Tibial artery (tissue), 4 donors: ENCODE measurements at regions not wholly inside any gene's neighbourhood (a gene's known extent, or its start where the extent isn't known, plus 50 kb on each side); places are given as distances from the start of the nearest gene placed in this dataset.

Source experiments
- DNase-seq, 2 donors: peaks; one replicate each; pipeline ENCODE4 v3.0.0-alpha.2; 2019
- H3K27ac ChIP-seq, 2 donors: fragments of 200-600 bp; sonication (generic) in 1 of 2; 1 replicate in 1 of 2; 2 replicates in 1 of 2; pipeline ENCODE4 v1.5.1; 2018 to 2019; ENCODE audit warnings: mild to moderate bottlenecking in 1 of 2
- H3K27me3 ChIP-seq, 2 donors: fragments of 200-600 bp; sonication (generic) in 1 of 2; one replicate each; pipeline versions ENCODE4 v1.5.1 to v1.6.0; 2016 to 2019
- H3K36me3 ChIP-seq, 3 donors: fragments of 200-600 bp; sonication (generic) in 2 of 3; one replicate each; pipeline ENCODE4 v1.5.1; 2016 to 2019; ENCODE audit warnings: mild to moderate bottlenecking in 2 of 3
- H3K4me1 ChIP-seq, 4 donors: fragments of 200-600 bp; sonication (generic) in 2 of 4; 1 replicate in 3 of 4; 2 replicates in 1 of 4; pipeline ENCODE4 v1.5.1; 2016 to 2019
- H3K4me3 ChIP-seq, 2 donors: fragments of 200-600 bp; sonication (generic) in 1 of 2; 1 replicate in 1 of 2; 2 replicates in 1 of 2; pipeline ENCODE4 v1.5.1; 2018 to 2019; ENCODE audit warnings: mild to moderate bottlenecking in 2 of 2
- H3K9me3 ChIP-seq, 3 donors: fragments of 200-600 bp; sonication (generic) in 1 of 3; one replicate each; pipeline ENCODE4 v1.5.1; 2016 to 2019
- intact Hi-C: fragments of 100-400 bp; cut with DNase I; formaldehyde crosslinking; loops from one replicate; pipeline ENCODE4 v1.15.0; 2023; ENCODE audit warnings: low total_unique reads
- TF ChIP-seq, protein P1 (sequence below), 2 experiments: fragments of 200-600 bp in 1 of 2; fragments of 450-650 bp in 1 of 2; IDR thresholded peaks; one replicate each; pipeline ENCODE4 v1.5.1; 2017 to 2019; ENCODE audit warnings: antibody characterized with exemption in 2 of 2, mild to moderate bottlenecking in 1 of 2, moderate library complexity in 1 of 2

DNA sequence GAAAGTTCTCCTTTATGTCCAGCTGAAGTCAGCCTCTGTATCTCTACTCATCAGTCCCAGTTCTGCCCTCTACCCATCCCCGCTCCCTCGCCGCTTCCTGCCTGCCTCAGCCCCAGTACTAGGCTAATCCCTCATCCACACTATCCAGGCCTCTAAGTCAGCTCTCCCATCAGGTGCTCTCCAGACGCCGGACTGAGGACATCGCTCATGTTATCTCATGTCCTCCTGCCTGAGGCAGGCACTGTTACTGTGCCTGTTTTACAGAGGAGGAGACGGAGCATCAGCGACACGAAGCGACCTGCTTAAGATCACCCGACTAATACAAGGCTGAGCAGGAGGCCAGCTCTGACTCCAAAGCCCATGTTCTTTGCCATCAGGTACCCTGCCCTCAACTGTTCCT is 57.3 kb upstream of the RUNX3 start:
- Histone ChIP-seq H3K4me1 (no peaks in the 10 kb centered on the region), H3K27me3 (peaks cover 0 to 25% of the 10 kb centered on the region in 2 donors), H3K4me3 (no peak overlapping the region), H3K36me3 (no peaks in the 10 kb centered on the region), H3K9me3 (peaks cover 0 to 9% (median 4%) of the 10 kb centered on the region in 3 donors), H3K27ac (no peak overlapping the region)
- TF ChIP-seq, protein P1, sequence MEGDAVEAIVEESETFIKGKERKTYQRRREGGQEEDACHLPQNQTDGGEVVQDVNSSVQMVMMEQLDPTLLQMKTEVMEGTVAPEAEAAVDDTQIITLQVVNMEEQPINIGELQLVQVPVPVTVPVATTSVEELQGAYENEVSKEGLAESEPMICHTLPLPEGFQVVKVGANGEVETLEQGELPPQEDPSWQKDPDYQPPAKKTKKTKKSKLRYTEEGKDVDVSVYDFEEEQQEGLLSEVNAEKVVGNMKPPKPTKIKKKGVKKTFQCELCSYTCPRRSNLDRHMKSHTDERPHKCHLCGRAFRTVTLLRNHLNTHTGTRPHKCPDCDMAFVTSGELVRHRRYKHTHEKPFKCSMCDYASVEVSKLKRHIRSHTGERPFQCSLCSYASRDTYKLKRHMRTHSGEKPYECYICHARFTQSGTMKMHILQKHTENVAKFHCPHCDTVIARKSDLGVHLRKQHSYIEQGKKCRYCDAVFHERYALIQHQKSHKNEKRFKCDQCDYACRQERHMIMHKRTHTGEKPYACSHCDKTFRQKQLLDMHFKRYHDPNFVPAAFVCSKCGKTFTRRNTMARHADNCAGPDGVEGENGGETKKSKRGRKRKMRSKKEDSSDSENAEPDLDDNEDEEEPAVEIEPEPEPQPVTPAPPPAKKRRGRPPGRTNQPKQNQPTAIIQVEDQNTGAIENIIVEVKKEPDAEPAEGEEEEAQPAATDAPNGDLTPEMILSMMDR (IDR thresholded peaks at IDR 0.05) = no peak
- no peak for DNase-seq
- intact Hi-C loops = no loop called here

DNA sequence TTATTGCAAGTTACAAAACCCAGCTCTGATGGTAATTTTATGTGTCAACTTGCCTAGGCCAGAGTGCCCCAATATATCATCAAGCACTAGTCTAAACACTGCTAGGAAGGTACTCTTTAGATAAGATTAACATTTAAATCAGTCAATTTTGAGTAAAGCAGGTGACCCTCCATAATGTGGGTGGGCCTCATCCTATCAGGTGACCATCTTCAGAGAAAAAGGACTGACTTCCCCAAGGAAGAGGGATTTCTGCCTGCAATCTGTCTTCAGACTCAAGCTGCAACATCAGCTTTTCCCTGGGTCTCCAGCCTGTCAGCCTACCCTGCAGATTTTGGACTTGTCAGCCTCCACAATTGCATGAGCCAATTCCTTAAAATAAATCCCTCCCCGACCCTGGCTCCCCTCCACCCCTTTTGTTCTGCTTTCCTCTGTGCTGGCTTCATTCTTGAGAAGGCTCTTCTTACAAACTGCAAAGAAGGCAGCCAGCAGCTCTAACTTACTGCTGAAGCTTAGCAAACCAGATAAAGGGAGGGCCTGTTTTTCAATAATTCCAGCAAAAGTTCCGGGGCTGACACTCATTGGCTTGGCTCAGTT is 56.4 kb upstream of the RUNX3 start:
- no peaks in the 10 kb centered on the region for H3K9me3 ChIP-seq
- H3K27me3 ChIP-seq = peaks cover 0 to 21% of the 10 kb centered on the region in 2 donors
- no peak overlapping the region for H3K27ac ChIP-seq
- H3K4me3 ChIP-seq = no peak overlapping the region
- intact Hi-C loops = loop anchor here (1.0 kb wide), 1 partner anchor 31 kb away; no protein-coding TSS in a partner anchor
- H3K36me3 ChIP-seq = no peaks in the 10 kb centered on the region
- H3K4me1 ChIP-seq = no peaks in the 10 kb centered on the region
- TF ChIP-seq, protein P1 (IDR thresholded peaks at IDR 0.05) = no peak
- peak in 1 of 2 donors; percentile 41 for DNase-seq

DNA sequence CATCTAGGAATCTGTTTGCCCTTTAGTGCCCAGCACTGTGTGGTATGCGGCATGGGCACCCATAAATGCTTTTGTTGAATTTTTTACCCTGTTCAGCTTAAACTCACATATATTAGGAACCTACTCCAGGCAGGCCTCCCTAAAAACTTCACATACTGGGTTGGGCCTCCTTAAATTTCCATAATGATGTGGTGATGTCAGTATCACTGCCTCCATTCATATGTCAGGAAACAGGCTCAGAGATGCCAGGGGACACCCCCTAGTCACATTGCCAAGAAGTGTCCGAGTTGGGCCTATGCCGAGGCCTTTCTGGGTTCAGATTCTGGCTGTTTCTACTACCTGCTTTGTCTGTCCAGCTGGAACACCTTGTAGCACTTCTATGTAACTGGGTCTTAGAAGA is 55.7 kb upstream of the RUNX3 start:
- no peak overlapping the region for H3K4me3 ChIP-seq
- DNase-seq = no peak
- peaks cover 0 to 17% of the 10 kb centered on the region in 2 donors for H3K27me3 ChIP-seq
- H3K27ac ChIP-seq = no peak overlapping the region
- intact Hi-C loops = loop anchor here (1.0 kb wide), 1 partner anchor 32 kb away; no protein-coding TSS in a partner anchor
- TF ChIP-seq, protein P1 (IDR thresholded peaks at IDR 0.05) = no peak
- no peaks in the 10 kb centered on the region for H3K9me3 ChIP-seq
- no peaks in the 10 kb centered on the region for H3K4me1 ChIP-seq
- no peaks in the 10 kb centered on the region for H3K36me3 ChIP-seq

DNA sequence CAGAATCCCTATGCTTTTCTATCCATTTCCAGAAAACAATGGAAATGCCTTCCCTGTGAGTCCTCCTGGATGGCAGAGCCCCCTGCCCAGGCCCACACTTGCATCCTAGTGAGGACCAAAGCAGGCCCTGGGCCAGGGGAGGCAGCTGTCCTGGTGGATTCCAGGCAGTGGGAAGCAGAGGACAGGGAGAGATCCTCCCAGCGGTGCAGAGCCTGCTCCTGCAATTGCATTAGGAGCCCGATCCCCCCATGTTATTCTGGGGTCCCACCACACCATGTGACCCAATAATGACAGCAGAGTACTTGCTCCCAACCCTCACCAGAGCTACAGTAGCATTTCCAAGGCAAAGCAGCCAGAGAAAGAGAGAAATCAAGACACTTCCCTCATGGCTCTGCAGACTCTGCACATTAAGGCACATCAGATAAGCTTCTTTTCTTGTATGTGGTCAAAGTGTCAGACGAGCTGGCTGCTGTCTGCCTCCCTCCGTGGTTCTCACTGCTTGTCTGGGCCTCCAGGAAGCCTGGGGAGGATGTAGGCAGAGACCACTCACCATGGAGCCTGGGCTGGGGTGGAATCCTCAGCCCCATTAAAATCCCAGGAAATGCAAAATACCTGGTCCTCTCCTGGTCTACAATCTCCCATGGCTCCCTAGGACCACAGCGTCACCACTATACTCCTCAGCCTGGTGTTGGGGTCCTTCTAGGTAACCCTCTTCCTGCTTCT is 54.9 kb upstream of the RUNX3 start:
- Histone ChIP-seq H3K36me3 (no peaks in the 10 kb centered on the region), H3K4me3 (no peak overlapping the region), H3K9me3 (no peaks in the 10 kb centered on the region), H3K4me1 (no peaks in the 10 kb centered on the region), H3K27ac (no peak overlapping the region), H3K27me3 (peaks cover 0 to 18% of the 10 kb centered on the region in 2 donors)
- DNase-seq = no peak
- TF ChIP-seq, protein P1 (IDR thresholded peaks at IDR 0.05) = no peak
- intact Hi-C loops = no loop called here

DNA sequence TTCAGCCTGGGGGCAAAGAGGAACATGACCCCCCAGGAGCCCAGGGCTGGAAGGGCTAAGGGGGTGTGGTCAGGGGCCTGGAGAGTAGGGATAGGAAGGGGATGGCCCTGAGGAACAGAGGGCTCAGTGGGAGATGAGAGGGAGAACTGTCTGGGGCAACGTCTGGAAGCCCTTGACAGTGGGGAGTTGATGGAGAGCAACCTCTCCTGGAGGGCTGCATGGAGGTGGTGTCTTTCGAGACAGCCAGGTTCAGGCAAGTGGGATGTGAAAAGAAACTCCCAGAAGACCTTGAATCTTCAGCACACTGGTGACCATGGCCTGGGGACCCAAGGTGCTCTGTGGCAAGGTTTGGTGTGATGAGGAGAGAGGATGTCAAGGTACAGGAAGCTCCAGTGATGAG is 54.2 kb upstream of the RUNX3 start:
- H3K4me1 ChIP-seq = no peaks in the 10 kb centered on the region
- intact Hi-C loops = no loop called here

More for the DNA sequence above, 54.2 kb upstream of the RUNX3 start:
- TF ChIP-seq, protein P1 (IDR thresholded peaks at IDR 0.05) = no peak
- H3K36me3 ChIP-seq = no peaks in the 10 kb centered on the region
- DNase-seq = no peak
- no peaks in the 10 kb centered on the region for H3K9me3 ChIP-seq
- peaks cover 0 to 19% of the 10 kb centered on the region in 2 donors for H3K27me3 ChIP-seq
- no peak overlapping the region for H3K4me3 ChIP-seq
- H3K27ac ChIP-seq = no peak overlapping the region
